ENCODE measurements at regions not wholly inside any gene's neighbourhood (a gene's known extent, or its start where the extent isn't known, plus 50 kb on each side); places are given as distances from the start of the nearest gene placed in this dataset.
"Not testable (repeated sequence)": the region's sequence is repeated elsewhere in the genome, so short reads cannot be mapped to it uniquely, and the experiment has no call there.

DNA sequence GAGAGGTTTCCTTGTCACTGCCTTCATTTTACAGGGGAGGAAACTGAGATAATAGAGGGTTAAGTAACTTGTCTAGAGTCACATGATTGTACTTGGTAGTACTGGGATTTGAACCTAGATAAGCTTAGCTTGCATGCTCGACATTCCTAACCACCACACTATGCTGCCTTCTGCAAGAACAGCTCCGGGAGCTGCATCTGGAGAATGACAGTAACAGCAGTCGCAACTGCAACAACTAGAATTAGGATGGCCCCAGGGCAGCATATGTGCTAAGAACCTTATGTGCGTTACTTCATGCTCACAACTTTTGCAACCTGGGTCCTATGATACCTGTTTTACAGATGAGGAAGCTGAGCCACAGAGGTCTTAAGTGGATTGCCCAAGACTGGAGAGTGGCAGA is 89.5 kb upstream of the LCORL start:
- no peak for TF ChIP-seq CTCF (IDR thresholded peaks at IDR 0.05; ENCODE audit: low read depth, low read length)
- DNase-seq (ENCODE audit: extremely low read depth, low read depth): no peak

GRCh38 chr4:18110099-18110498 is 88.5 kb upstream of the LCORL start:
- DNase-seq (ENCODE audit: extremely low read depth, low read depth): no peak
- TF ChIP-seq CTCF (IDR thresholded peaks at IDR 0.05; ENCODE audit: low read depth, low read length): no peak

GRCh38 chr4:18109676-18110075 is 88.1 kb upstream of the LCORL start:
- DNase-seq (ENCODE audit: extremely low read depth, low read depth): no peak
- TF ChIP-seq CTCF (IDR thresholded peaks at IDR 0.05; ENCODE audit: low read depth, low read length): no peak

- not testable (repeated sequence) for DNase-seq (ENCODE audit: extremely low read depth, low read depth)
Observed at GRCh38 chr4:18107848-18108528, 86.4 kb upstream of the LCORL start.

DNA sequence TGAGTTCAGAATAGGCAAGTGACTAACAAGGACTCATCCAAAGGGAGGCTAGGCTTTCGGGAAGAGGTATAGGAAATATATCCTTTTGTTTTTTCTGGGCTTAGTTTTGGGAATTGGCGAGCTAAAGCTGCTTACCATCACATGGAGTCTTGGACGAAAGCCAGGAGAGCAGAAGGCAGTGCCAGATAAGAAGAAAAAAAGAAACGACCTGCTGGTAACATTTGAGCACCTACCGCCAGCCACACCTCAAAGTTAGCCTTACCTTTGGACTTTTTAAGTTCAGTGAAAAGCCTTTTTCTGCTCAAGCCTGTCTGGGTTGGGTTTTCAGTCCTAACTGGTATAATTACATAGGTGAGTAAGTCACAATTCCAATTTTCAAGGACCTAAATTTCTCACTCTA is 85.1 kb upstream of the LCORL start:
- DNase-seq (ENCODE audit: extremely low read depth, low read depth): no peak
- no peak for TF ChIP-seq CTCF (IDR thresholded peaks at IDR 0.05; ENCODE audit: low read depth, low read length)

GRCh38 chr4:18105030-18106011 is 83.8 kb upstream of the LCORL start:
- DNase-seq (ENCODE audit: extremely low read depth, low read depth): no peak
- no peak for TF ChIP-seq CTCF (IDR thresholded peaks at IDR 0.05; ENCODE audit: low read depth, low read length)

GRCh38 chr4:18103876-18104605 is 82.5 kb upstream of the LCORL start:
- no peak for TF ChIP-seq CTCF (IDR thresholded peaks at IDR 0.05; ENCODE audit: low read depth, low read length)
- no peak for DNase-seq (ENCODE audit: extremely low read depth, low read depth)

All from AG09319 (cell line).